Tibial nerve (tissue), 4 donors: ENCODE measurements at regions not wholly inside any gene's neighbourhood (a gene's known extent, or its start where the extent isn't known, plus 50 kb on each side); places are given as distances from the start of the nearest gene placed in this dataset.

Source experiments
- EP300 ChIP-seq, 2 donors: sonication (generic); formaldehyde crosslinking; IDR thresholded peaks; one replicate each; pipeline ENCODE4 v1.6.1; 2017; ENCODE audit warnings: antibody characterized with exemption in 2 of 2, mild to moderate bottlenecking in 1 of 2
- POLR2A ChIP-seq, 2 donors: fragments of 450-650 bp; IDR thresholded peaks; one replicate each; pipeline ENCODE4 v1.6.1; 2017; ENCODE audit warnings: antibody characterized with exemption in 2 of 2, mild to moderate bottlenecking in 2 of 2, moderate library complexity in 2 of 2
- TF ChIP-seq, protein P1 (sequence below), 5 experiments: fragments of 200-600 bp in 3 of 5; fragments of 450-650 bp in 2 of 5; sonication (generic) in 3 of 5; IDR thresholded peaks; one replicate each; pipeline ENCODE4 v1.5.1; 2016 to 2019; ENCODE audit warnings: antibody characterized with exemption in 5 of 5, mild to moderate bottlenecking in 3 of 5, moderate library complexity in 2 of 5

GRCh38 chr18:53886058-53886457 is 338.4 kb downstream of the MBD2 start:
- no peak for TF ChIP-seq POLR2A (IDR thresholded peaks at IDR 0.05)
- TF ChIP-seq, protein P1, sequence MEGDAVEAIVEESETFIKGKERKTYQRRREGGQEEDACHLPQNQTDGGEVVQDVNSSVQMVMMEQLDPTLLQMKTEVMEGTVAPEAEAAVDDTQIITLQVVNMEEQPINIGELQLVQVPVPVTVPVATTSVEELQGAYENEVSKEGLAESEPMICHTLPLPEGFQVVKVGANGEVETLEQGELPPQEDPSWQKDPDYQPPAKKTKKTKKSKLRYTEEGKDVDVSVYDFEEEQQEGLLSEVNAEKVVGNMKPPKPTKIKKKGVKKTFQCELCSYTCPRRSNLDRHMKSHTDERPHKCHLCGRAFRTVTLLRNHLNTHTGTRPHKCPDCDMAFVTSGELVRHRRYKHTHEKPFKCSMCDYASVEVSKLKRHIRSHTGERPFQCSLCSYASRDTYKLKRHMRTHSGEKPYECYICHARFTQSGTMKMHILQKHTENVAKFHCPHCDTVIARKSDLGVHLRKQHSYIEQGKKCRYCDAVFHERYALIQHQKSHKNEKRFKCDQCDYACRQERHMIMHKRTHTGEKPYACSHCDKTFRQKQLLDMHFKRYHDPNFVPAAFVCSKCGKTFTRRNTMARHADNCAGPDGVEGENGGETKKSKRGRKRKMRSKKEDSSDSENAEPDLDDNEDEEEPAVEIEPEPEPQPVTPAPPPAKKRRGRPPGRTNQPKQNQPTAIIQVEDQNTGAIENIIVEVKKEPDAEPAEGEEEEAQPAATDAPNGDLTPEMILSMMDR (IDR thresholded peaks at IDR 0.05), result no peak
- no peak for TF ChIP-seq EP300 (IDR thresholded peaks at IDR 0.05)
